BJ (cell line): ENCODE measurements at regions not wholly inside any gene's neighbourhood (a gene's known extent, or its start where the extent isn't known, plus 50 kb on each side); places are given as distances from the start of the nearest gene placed in this dataset.

Experiments used
- CTCF ChIA-PET: fragments of 350-600 bp; formaldehyde crosslinking; extraction: SDS; loops from one replicate; lab custom pipeline; 2021; ENCODE audit warnings: antibody characterized with exemption, inconsistent platforms; lab: Yijun Ruan, JAX
- POLR2A ChIA-PET: fragments of 300-600 bp; sonication (Branson Sonifier 250); formaldehyde crosslinking; extraction: SDS; loops from one replicate; lab custom pipeline; 2021; ENCODE audit warnings: antibody characterized with exemption; lab: Charles Lee
- DNase-seq: peaks from one replicate; pipeline ENCODE4 v3.0.0-alpha.2; 2011; ENCODE audit warnings: low read depth
- H3K27me3 ChIP-seq: 2 replicates; pipeline ENCODE4 v1.6.0; 2011; ENCODE audit warnings: low read length; ENCODE audit not compliant: control insufficient read depth, insufficient read depth
- H3K36me3 ChIP-seq: 2 replicates; pipeline ENCODE4 v1.5.1; 2011; ENCODE audit warnings: low read length; ENCODE audit not compliant: control insufficient read depth, insufficient read depth
- H3K4me3 ChIP-seq: 2 replicates; pipeline ENCODE4 v1.5.1; 2011; ENCODE audit warnings: low read depth, mild to moderate bottlenecking, control low read depth, low read length
- TF ChIP-seq, protein P1 (sequence below): IDR thresholded peaks from 2 replicates; pipeline ENCODE4 v1.5.1; 2011; ENCODE audit warnings: low read depth, mild to moderate bottlenecking, control low read depth, inconsistent platforms, low read length, moderate library complexity; ENCODE audit not compliant: insufficient read depth

DNA sequence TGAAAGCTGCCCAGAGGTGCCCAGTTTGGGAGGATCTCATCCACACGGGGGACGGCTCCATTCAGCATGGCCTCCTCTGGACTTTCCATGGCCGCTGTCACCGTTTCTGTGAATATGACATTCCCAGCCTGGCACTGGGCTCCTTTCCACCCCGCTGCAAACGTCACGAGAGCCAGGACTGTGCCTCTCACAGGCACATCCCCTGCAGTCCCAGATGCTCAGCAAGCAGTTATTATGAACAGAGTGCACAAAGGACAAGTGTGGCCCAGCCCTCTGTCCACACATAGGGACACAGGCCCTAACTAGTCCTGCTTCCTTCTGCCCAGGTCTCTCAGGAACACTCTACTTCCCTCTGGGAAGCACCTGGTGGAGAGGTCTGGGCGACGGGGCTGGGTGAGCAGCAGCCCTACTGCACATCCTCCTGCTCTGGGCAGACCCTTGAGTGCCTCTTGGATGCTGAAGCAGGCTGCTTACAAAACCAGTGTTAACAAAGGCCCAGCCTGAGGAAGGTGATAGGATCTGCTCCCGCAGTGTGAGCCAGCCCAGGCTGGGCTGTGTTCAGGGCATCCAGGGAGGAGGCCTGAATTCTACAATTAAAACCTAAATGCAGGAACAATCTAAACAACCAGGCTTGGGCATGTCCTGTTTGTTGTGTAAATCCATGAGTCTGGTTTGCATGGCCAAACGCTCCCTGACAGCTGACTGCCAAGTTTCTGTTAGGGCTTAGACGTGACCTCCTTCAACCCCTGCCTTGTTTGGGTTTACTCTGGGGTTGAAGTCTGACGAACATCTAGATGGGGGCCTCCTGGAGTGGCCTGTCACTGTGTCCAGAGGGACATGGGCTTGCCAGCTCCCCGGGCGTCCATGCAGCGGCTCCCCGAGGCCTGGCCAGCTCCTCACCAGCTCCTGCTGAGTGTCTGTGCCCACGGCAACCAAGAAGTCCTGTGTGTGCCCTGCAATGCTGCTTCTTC, 269.8 kb downstream of the GADD45G start:
- TF ChIP-seq, protein P1, sequence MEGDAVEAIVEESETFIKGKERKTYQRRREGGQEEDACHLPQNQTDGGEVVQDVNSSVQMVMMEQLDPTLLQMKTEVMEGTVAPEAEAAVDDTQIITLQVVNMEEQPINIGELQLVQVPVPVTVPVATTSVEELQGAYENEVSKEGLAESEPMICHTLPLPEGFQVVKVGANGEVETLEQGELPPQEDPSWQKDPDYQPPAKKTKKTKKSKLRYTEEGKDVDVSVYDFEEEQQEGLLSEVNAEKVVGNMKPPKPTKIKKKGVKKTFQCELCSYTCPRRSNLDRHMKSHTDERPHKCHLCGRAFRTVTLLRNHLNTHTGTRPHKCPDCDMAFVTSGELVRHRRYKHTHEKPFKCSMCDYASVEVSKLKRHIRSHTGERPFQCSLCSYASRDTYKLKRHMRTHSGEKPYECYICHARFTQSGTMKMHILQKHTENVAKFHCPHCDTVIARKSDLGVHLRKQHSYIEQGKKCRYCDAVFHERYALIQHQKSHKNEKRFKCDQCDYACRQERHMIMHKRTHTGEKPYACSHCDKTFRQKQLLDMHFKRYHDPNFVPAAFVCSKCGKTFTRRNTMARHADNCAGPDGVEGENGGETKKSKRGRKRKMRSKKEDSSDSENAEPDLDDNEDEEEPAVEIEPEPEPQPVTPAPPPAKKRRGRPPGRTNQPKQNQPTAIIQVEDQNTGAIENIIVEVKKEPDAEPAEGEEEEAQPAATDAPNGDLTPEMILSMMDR: no peak
- Histone ChIP-seq H3K4me3 (no peak overlapping the region), H3K36me3 (no peaks in the 10 kb centered on the region), H3K27me3 (no peaks in the 10 kb centered on the region)
- ChIA-PET CTCF (no interaction called here), POLR2A (no interaction called here)
- DNase-seq: no peak

- H3K36me3 ChIP-seq: no peaks in the 10 kb centered on the region
- CTCF ChIA-PET: no interaction called here
- DNase-seq: no peak
- POLR2A ChIA-PET: no interaction called here
- H3K27me3 ChIP-seq: no peaks in the 10 kb centered on the region
- no peak overlapping the region for H3K4me3 ChIP-seq
- TF ChIP-seq, protein P1: no peak
These were observed 272.5 kb downstream of the GADD45G start for GRCh38 chr9:89877051-89878002.

GRCh38 chr9:89878003-89878411, 273.2 kb downstream of the GADD45G start:
- no peaks in the 10 kb centered on the region for H3K36me3 ChIP-seq
- ChIA-PET POLR2A (no interaction called here), CTCF (interaction anchor here (1.2 kb wide), 1 partner anchor 9 kb away, joined by 3 read pairs; no protein-coding TSS in a partner anchor)
- no peaks in the 10 kb centered on the region for H3K27me3 ChIP-seq
- no peak for DNase-seq
- no peak overlapping the region for H3K4me3 ChIP-seq
- TF ChIP-seq, protein P1: no peak

DNA sequence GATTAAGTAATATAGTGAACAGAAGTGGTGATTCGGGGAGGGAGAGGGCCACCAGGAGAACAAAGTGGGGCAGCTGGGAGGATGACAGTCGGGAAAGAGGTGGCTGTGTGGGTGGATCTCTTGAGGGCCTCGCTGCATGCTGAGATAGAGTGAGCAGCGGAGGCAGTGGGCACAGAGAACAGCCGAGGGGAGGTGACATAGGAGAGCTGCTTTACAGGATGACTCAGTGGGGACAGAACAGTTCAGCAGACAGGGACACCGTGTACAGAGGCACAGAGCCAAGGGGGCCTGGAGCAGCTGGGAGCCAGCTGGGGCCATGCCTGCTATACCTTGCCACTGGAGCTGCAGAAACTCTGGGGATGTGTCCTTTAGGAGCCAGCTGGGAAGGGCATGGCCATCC, 273.9 kb downstream of the GADD45G start:
- no peaks in the 10 kb centered on the region for H3K27me3 ChIP-seq
- ChIA-PET CTCF (interaction anchor here (1.2 kb wide), 1 partner anchor 8 kb away, joined by 3 read pairs; no protein-coding TSS in a partner anchor), POLR2A (no interaction called here)
- no peaks in the 10 kb centered on the region for H3K36me3 ChIP-seq
- no peak overlapping the region for H3K4me3 ChIP-seq
- DNase-seq: no peak
- TF ChIP-seq, protein P1: no peak

- no peaks in the 10 kb centered on the region for H3K27me3 ChIP-seq
- CTCF ChIA-PET: no interaction called here
- POLR2A ChIA-PET: no interaction called here
- TF ChIP-seq, protein P1: no peak
- H3K36me3 ChIP-seq: no peaks in the 10 kb centered on the region
- no peak for DNase-seq
- no peak overlapping the region for H3K4me3 ChIP-seq
These were observed 274.5 kb downstream of the GADD45G start for GRCh38 chr9:89879276-89879675.
